ENCODE measurements at regions not wholly inside any gene's neighbourhood (a gene's known extent, or its start where the extent isn't known, plus 50 kb on each side); places are given as distances from the start of the nearest gene placed in this dataset.

- TF ChIP-seq CTCF (IDR thresholded peaks at IDR 0.05) (no peak), EZH2 (IDR thresholded peaks at IDR 0.05; ENCODE audit: borderline replicate concordance, insufficient read depth, low read depth, low read length, poor library complexity, severe bottlenecking) (no peak)
Measured at GRCh38 chrX:10104958-10105658, 51.7 kb upstream of the CLCN4 start.

Measured in B cell (primary cell).